WTC11 (cell line): ENCODE measurements at regions not wholly inside any gene's neighbourhood (a gene's known extent, or its start where the extent isn't known, plus 50 kb on each side); places are given as distances from the start of the nearest gene placed in this dataset.

Experiments used
- CREM ChIP-seq: sonication (generic); formaldehyde crosslinking; IDR thresholded peaks from 2 replicates; pipeline ENCODE4 v1.8.1; 2022; ENCODE audit warnings: mild to moderate bottlenecking, missing genetic modification reagents, moderate library complexity
- CTCF ChIP-seq: fragments of 200-600 bp; IDR thresholded peaks from 2 replicates; pipeline ENCODE4 v1.8.0; 2022; ENCODE audit warnings: antibody characterized with exemption
- E2F1 ChIP-seq: sonication (generic); formaldehyde crosslinking; IDR thresholded peaks from 2 replicates; pipeline ENCODE4 v1.8.0; 2022; ENCODE audit warnings: mild to moderate bottlenecking, missing genetic modification reagents
- ELF4 ChIP-seq: sonication (generic); formaldehyde crosslinking; IDR thresholded peaks from 2 replicates; pipeline ENCODE4 v1.8.1; 2022; ENCODE audit warnings: low read depth, mild to moderate bottlenecking, moderate library complexity, missing genetic modification reagents
- FOXK1 ChIP-seq: sonication (generic); formaldehyde crosslinking; IDR thresholded peaks from 2 replicates; pipeline ENCODE4 v1.8.0; 2022; ENCODE audit warnings: mild to moderate bottlenecking, moderate library complexity, missing genetic modification reagents
- FOXP1 ChIP-seq: sonication (generic); formaldehyde crosslinking; IDR thresholded peaks from 2 replicates; pipeline ENCODE4 v1.8.0; 2022; ENCODE audit warnings: missing genetic modification reagents, mild to moderate bottlenecking, moderate library complexity, borderline replicate concordance
- MAX ChIP-seq: sonication (generic); formaldehyde crosslinking; IDR thresholded peaks from 2 replicates; pipeline ENCODE4 v1.8.0; 2022; ENCODE audit warnings: mild to moderate bottlenecking, missing genetic modification reagents
- MLX ChIP-seq: sonication (generic); formaldehyde crosslinking; IDR thresholded peaks from 2 replicates; pipeline ENCODE4 v1.8.1; 2023; ENCODE audit warnings: mild to moderate bottlenecking, missing genetic modification reagents, moderate library complexity
- NFE2L1 ChIP-seq: sonication (generic); formaldehyde crosslinking; IDR thresholded peaks from 2 replicates; pipeline ENCODE4 v1.8.1; 2023; ENCODE audit warnings: missing genetic modification reagents
- NFYB ChIP-seq: sonication (generic); formaldehyde crosslinking; conservative IDR thresholded peaks from 2 replicates; pipeline ENCODE4 v1.8.0; 2022; ENCODE audit warnings: low read depth, missing genetic modification reagents
- SP1 ChIP-seq: sonication (generic); formaldehyde crosslinking; conservative IDR thresholded peaks from 2 replicates; pipeline ENCODE4 v1.8.1; 2022; ENCODE audit warnings: missing genetic modification reagents
- USF2 ChIP-seq: sonication (generic); formaldehyde crosslinking; IDR thresholded peaks from 2 replicates; pipeline ENCODE4 v1.8.1; 2023; ENCODE audit warnings: mild to moderate bottlenecking, missing genetic modification reagents, moderate library complexity

- no peak for TF ChIP-seq E2F1 (CRISPR knock-in tag)
- no peak for TF ChIP-seq CTCF
- TF ChIP-seq NFYB (CRISPR knock-in tag): no peak
- TF ChIP-seq MAX (CRISPR knock-in tag): no peak
- no peak for TF ChIP-seq ELF4 (CRISPR knock-in tag)
- no peak for TF ChIP-seq MLX (CRISPR knock-in tag)
- no peak for TF ChIP-seq FOXK1 (CRISPR knock-in tag)
- no peak for TF ChIP-seq USF2 (CRISPR knock-in tag)
- TF ChIP-seq FOXP1 (CRISPR knock-in tag): no peak
- TF ChIP-seq SP1: no peak
- TF ChIP-seq NFE2L1 (CRISPR knock-in tag): no peak
- TF ChIP-seq CREM (CRISPR knock-in tag): no peak
Observed at GRCh38 chr5:113652161-113652560, 138.7 kb downstream of the YTHDC2 start.
